SU-DHL-6 (cell line): ENCODE measurements at regions not wholly inside any gene's neighbourhood (a gene's known extent, or its start where the extent isn't known, plus 50 kb on each side); places are given as distances from the start of the nearest gene placed in this dataset.

ENCODE experiments used
- H2AFZ ChIP-seq: fragments of 200-600 bp; sonication (generic); 2 replicates; pipeline ENCODE4 v1.6.1; 2014; ENCODE audit warnings: low read depth, mild to moderate bottlenecking, moderate library complexity, mixed read lengths, antibody characterized with exemption, low read length; ENCODE audit not compliant: severe bottlenecking
- H3F3A ChIP-seq: fragments of 200-600 bp; shearing (Covaris generic); 2 replicates; pipeline ENCODE4 v1.6.0; 2016; ENCODE audit warnings: antibody characterized with exemption, mild to moderate bottlenecking; ENCODE audit not compliant: insufficient read depth
- H3K27ac ChIP-seq: fragments of 200-600 bp; sonication (generic); 2 replicates; pipeline ENCODE4 v1.5.1; 2016; ENCODE audit warnings: low read depth, mild to moderate bottlenecking, low read length, moderate library complexity, mixed read lengths
- H3K27me3 ChIP-seq: fragments of 200-600 bp; sonication (generic), shearing (Covaris generic); 2 replicates; pipeline ENCODE4 v1.6.0; 2014; ENCODE audit warnings: mild to moderate bottlenecking, low read length
- H3K36me3 ChIP-seq: fragments of 200-600 bp; sonication (generic); 2 replicates; pipeline ENCODE4 v1.6.1; 2014; ENCODE audit warnings: mild to moderate bottlenecking, low read length, mixed read lengths
- H3K4me2 ChIP-seq: fragments of 300-600, 200-600 bp; shearing (Covaris generic), sonication (generic); 2 replicates; pipeline ENCODE4 v1.6.0; 2014; ENCODE audit warnings: low read length, low read depth, mild to moderate bottlenecking; ENCODE audit not compliant: poor library complexity, severe bottlenecking
- H3K4me3 ChIP-seq: fragments of 200-600 bp; sonication (generic); 2 replicates; pipeline ENCODE4 v1.5.1; 2014; ENCODE audit warnings: antibody characterized with exemption, low read length, mild to moderate bottlenecking, mixed read lengths; ENCODE audit not compliant: insufficient read depth, poor library complexity, severe bottlenecking
- H3K79me2 ChIP-seq: fragments of 200-600 bp; sonication (generic); 2 replicates; pipeline ENCODE4 v1.6.1; 2014; ENCODE audit warnings: mild to moderate bottlenecking, low read length, moderate library complexity; ENCODE audit not compliant: insufficient read depth
- H3K9ac ChIP-seq: fragments of 200-600 bp; sonication (generic); 2 replicates; pipeline ENCODE4 v1.7.0; 2014; ENCODE audit warnings: mild to moderate bottlenecking, low read length
- H3K9me2 ChIP-seq: fragments of 200-600 bp; sonication (generic); replicated peaks from 2 replicates; pipeline ENCODE4 v1.6.1; 2014; ENCODE audit warnings: low read length; ENCODE audit not compliant: insufficient read depth
- H3K9me3 ChIP-seq: fragments of 200-600 bp; sonication (generic); 2 replicates; pipeline ENCODE4 v1.6.1; 2014; ENCODE audit warnings: low read length, mixed read lengths; ENCODE audit not compliant: insufficient read depth
- H4K20me1 ChIP-seq: fragments of 200-600 bp; sonication (generic); 2 replicates; pipeline ENCODE4 v1.6.1; 2014; ENCODE audit warnings: low read depth, mild to moderate bottlenecking, antibody characterized with exemption, low read length, moderate library complexity, mixed read lengths
- CTCF ChIP-seq: fragments of 200-600 bp; sonication (generic); IDR thresholded peaks from one replicate; pipeline ENCODE4 v1.5.1; 2017; ENCODE audit warnings: antibody characterized with exemption, mild to moderate bottlenecking, low read length, moderate library complexity; ENCODE audit not compliant: insufficient read depth, poor library complexity, severe bottlenecking
- EZH2phosphoT487 ChIP-seq: fragments of 200-600 bp; sonication (generic), shearing (Covaris generic); conservative IDR thresholded peaks from 2 replicates; pipeline ENCODE4 v1.6.1; 2018; ENCODE audit warnings: mild to moderate bottlenecking, antibody characterized with exemption, low read length, moderate library complexity, mixed read lengths

GRCh38 chr14:22122227-22122818 is 448.7 kb upstream of the OR4E1 start:
- peak overlapping the region; percentile 16 for H3K4me2 ChIP-seq

GRCh38 chr14:22118899-22119477 is 445.4 kb upstream of the OR4E1 start:
- Histone ChIP-seq H3K4me2 (no peak overlapping the region), H3K27ac (no peak overlapping the region), H3K36me3 (no peaks in the 10 kb centered on the region), H3K9me2 (no peaks in the 10 kb centered on the region), H3K4me3 (no peak overlapping the region), H3K9ac (no peak overlapping the region), H3F3A (no peaks in the 10 kb centered on the region), H4K20me1 (no peaks in the 10 kb centered on the region), H3K9me3 (no peaks in the 10 kb centered on the region), H2AFZ (no peak overlapping the region), H3K27me3 (no peaks in the 10 kb centered on the region), H3K79me2 (no peaks in the 10 kb centered on the region)
- TF ChIP-seq CTCF, result no peak
- no peak for TF ChIP-seq EZH2phosphoT487

More at GRCh38 chr14:22122227-22122818, 448.7 kb upstream of the OR4E1 start:
- H3K36me3 ChIP-seq, result no peaks in the 10 kb centered on the region
- H3K27me3 ChIP-seq, result no peaks in the 10 kb centered on the region
- H2AFZ ChIP-seq, result no peak overlapping the region
- no peak for TF ChIP-seq EZH2phosphoT487
- TF ChIP-seq CTCF, result peak; percentile 30
- no peaks in the 10 kb centered on the region for H4K20me1 ChIP-seq
- H3K27ac ChIP-seq, result no peak overlapping the region
- no peaks in the 10 kb centered on the region for H3K9me2 ChIP-seq
- no peaks in the 10 kb centered on the region for H3K9me3 ChIP-seq
- no peak overlapping the region for H3K4me3 ChIP-seq
- no peaks in the 10 kb centered on the region for H3F3A ChIP-seq
- H3K79me2 ChIP-seq, result no peaks in the 10 kb centered on the region
- no peak overlapping the region for H3K9ac ChIP-seq

- H3K4me3 ChIP-seq, result no peak overlapping the region
- no peaks in the 10 kb centered on the region for H3K9me3 ChIP-seq
- H3K79me2 ChIP-seq, result no peaks in the 10 kb centered on the region
- no peaks in the 10 kb centered on the region for H3K36me3 ChIP-seq
- H3F3A ChIP-seq, result no peaks in the 10 kb centered on the region
- no peaks in the 10 kb centered on the region for H3K27me3 ChIP-seq
- no peak overlapping the region for H3K27ac ChIP-seq
- H3K9ac ChIP-seq, result no peak overlapping the region
- no peak overlapping the region for H2AFZ ChIP-seq
- TF ChIP-seq CTCF (no peak), EZH2phosphoT487 (no peak)
- no peaks in the 10 kb centered on the region for H4K20me1 ChIP-seq
- H3K9me2 ChIP-seq, result no peaks in the 10 kb centered on the region
- no peak overlapping the region for H3K4me2 ChIP-seq
Observed at GRCh38 chr14:22113401-22113800, 439.8 kb upstream of the OR4E1 start.
